CD4-positive, alpha-beta T cell treated with Interleukin-15 for 4 hours (primary cell): ENCODE measurements at regions not wholly inside any gene's neighbourhood (a gene's known extent, or its start where the extent isn't known, plus 50 kb on each side); places are given as distances from the start of the nearest gene placed in this dataset.
"Not testable (repeated sequence)": the region's sequence is repeated elsewhere in the genome, so short reads cannot be mapped to it uniquely, and the experiment has no call there.

Experiments
- DNase-seq: peaks from one replicate; pipeline ENCODE4 v3.0.0-alpha.2; 2020; ENCODE audit warnings: low spot score

GRCh38 chr3:110680450-110680849 is 391.2 kb upstream of the NECTIN3 start:
- no peak for DNase-seq

DNA sequence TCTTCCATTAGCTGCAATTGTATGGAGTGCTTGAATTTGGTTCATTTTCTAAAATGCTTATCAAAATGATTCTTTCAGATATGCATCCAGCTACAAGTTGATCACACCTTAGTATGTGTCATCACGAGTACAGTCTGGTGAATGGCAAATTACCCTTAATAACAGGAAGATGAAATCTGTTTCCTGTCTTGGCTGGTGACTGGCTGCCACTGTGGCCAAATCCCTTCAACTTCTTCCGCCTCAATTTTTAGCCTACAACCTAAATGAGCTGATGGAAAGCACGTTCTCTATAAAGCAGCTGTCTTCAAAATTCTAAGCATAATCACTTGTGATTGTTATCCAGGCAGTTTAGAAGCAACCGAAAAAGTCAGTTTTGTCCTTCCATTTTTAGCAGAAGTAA is 387.1 kb upstream of the NECTIN3 start:
- DNase-seq = no peak

DNA sequence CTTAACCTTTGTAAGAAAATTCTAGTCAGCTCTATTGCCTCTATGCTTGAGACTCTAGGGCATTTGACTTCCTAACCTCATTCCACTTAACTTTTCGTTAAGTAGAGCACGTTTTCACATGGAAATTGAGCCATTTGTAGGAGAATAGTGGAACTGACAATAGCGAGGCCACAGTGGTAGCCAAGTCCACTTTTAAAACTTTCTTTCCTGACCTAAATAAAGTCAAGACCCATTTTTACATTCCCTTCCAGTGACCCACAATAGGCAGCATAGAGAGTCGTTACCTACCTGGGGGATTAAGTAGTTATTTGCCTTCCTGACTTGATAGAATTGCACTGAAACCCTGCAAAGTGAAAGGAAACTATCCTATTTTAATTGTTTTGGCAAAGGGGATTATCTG is 386.0 kb upstream of the NECTIN3 start:
- no peak for DNase-seq

- no peak for DNase-seq
These were observed 384.9 kb upstream of the NECTIN3 start for GRCh38 chr3:110686701-110687100.

GRCh38 chr3:110687138-110687537 is 384.5 kb upstream of the NECTIN3 start:
- no peak for DNase-seq

DNA sequence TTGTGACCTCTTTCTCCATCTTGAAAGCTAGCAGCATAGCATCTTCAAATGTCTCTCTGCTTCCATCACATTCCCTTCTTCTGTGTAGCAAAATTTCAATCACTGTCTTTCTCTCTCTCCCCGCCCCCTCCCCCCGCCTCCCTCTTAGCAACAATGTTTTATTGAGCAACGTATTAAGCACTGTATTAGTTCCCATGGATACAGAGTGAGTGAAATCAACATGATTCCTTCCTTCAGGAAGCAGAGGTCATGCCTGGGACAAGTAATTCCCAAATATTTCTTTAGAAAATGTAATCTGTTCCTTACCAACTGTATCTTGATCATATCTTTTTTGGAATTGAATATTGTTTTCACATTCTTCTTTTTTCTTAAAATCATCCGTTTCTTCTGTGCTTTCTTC is 373.7 kb upstream of the NECTIN3 start:
- DNase-seq = no peak

DNA sequence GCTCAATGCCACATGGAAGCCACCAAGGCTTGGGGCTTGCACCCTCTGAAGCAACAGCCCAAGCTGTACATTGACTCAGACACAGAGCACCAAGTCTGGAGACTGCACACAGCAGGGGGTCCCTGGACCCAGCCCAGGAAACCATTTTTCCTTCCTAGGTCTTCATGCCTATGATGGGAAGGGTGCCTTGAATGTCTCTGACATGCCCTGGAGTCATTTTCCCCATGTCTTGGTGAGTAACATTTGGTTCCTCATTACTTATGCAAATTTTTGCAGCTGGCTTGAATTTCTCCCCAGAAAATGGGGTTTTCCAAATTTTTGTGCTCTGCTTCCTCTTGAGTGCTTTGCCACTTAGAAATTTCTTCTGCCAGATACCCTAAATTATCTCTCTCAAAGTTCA is 367.3 kb upstream of the NECTIN3 start:
- not testable (repeated sequence) for DNase-seq

GRCh38 chr3:110708156-110708555 is 363.5 kb upstream of the NECTIN3 start:
- no peak for DNase-seq

DNA sequence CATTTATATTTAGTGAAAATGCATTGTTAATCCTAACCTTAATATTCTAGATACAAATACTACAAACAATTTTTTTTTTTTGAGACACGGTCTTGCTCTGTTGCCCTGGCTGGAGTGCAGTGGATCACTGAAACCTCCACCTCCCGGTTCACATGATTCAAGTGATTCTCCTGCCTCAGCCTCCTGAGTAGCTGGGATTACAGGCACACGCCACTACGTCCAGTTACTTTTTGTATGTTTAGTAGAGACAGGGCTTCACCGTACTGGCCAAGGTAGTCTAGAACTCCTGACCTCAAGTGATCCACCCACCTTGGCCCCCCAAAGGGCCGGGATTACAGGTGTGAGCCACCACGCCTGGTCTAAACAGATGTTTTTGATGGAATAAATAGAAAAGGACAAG is 361.5 kb upstream of the NECTIN3 start:
- DNase-seq = no peak

- no peak for DNase-seq
These were observed 361.0 kb upstream of the NECTIN3 start for GRCh38 chr3:110710603-110711002.

GRCh38 chr3:110711130-110711832 is 360.3 kb upstream of the NECTIN3 start:
- DNase-seq = no peak

DNA sequence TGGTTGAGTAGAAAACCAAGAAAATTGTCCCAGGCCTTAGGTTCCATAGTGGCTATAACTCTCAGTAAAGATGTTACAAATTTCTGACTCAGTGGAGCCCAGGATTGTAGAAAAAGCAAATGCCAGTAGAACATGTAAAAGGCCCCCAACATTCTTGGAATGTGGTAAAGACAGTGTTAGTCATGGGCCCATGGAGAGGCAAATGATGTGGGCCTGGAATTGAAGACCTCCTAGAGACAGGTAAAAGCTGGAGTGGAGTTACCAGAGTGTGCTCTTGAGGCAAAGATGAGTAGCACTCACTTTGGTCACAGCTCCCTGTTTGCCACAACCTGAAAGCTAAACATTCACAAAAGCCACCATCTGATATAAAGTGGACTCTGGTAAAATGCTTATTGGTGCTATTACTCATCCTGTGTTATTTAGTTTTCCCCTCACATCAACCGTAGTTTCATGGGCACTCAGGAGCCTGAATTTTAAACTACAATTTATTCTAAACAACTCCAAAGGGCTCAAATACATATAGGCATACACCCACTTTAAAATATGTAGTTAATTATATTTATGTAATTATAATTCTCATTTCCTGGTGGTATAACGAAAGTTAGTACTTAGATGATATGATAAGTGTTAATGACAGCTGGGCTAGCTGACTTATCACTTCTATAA is 359.6 kb upstream of the NECTIN3 start:
- DNase-seq = no peak

- no peak for DNase-seq
These were observed 344.6 kb upstream of the NECTIN3 start for GRCh38 chr3:110727056-110727455.

GRCh38 chr3:110731148-110731547 is 340.5 kb upstream of the NECTIN3 start:
- DNase-seq = no peak

- DNase-seq = no peak
These were observed 339.2 kb upstream of the NECTIN3 start for GRCh38 chr3:110732420-110732819.

DNA sequence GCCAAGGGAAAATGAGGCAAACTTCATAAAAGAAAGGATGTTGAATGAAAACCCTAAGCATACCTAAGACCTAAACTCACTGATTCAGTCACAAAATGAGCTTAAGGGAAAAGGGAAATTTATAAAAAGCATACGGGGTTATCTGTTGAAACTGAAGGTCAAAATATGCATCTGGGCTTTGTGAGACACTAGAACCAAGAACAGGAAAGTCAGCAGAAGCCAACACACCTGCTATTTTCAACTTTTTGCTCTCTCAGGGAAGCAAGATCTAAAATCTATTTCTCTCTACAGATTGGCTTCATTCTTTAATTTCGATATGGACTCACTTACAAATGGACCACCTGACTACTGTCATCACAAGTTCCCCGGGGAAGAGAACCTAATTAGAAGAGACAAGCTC is 338.6 kb upstream of the NECTIN3 start:
- DNase-seq = no peak

DNA sequence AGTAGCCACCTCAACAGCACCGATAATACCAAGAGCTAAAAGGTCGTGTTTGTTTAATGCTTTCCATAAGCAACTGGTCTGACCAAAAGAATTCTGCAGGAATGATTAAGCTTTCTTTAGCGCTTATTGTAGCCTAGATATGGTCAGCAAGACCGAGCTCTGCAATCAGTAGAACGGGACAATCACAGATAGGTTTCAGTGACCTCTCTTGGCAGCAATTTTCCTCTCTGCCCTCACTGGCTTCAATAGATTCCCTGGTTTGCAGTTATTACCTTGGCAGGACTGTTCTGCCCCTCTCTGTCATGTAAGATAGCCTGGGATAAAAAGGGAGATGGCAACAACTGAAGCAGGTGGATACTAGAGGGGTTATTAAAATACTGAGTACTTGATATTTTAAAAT is 337.1 kb upstream of the NECTIN3 start:
- no peak for DNase-seq

GRCh38 chr3:110736332-110736731 is 335.3 kb upstream of the NECTIN3 start:
- no peak for DNase-seq

DNA sequence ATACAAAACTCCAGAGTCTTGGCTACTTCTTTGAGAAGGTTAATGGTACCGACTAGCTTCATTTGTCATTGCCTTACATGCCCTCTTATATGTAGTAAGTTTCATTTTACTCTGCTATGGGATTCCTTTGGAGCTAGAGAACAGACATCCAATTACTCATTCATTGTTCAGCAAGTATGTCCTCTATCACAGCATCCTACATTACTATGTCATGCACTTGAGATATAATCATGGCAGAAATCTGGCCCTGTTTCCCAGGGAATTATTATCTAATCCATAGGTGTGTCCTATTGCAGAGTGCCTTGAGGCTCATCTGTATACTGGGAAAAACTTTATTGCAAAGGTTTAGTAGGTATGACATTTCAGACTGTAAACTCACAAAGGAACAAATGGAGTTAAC is 333.1 kb upstream of the NECTIN3 start:
- DNase-seq = no peak

GRCh38 chr3:110741891-110742290 is 329.7 kb upstream of the NECTIN3 start:
- DNase-seq = no peak

DNA sequence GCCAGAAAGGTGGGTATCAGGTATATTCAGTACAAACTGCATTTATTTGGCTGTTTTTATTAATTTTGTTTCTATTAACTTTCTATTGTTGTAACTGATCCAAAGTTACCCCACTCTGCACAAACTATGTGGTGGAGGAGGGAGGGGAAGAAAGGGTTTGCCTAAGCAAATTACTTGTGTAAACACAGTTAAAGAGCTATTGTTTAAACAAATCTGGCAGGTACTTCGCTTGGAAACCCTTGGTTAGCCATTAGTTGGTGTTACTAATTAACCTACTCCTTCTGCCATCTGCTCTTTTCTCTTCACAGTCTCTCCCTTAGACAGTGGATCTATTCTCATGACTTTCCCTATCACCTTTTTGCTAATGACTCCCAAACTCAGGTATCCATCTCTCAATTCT is 328.4 kb upstream of the NECTIN3 start:
- no peak for DNase-seq

- DNase-seq = no peak
These were observed 327.6 kb upstream of the NECTIN3 start for GRCh38 chr3:110743984-110744383.

- DNase-seq = no peak
These were observed 326.9 kb upstream of the NECTIN3 start for GRCh38 chr3:110744723-110745122.

DNA sequence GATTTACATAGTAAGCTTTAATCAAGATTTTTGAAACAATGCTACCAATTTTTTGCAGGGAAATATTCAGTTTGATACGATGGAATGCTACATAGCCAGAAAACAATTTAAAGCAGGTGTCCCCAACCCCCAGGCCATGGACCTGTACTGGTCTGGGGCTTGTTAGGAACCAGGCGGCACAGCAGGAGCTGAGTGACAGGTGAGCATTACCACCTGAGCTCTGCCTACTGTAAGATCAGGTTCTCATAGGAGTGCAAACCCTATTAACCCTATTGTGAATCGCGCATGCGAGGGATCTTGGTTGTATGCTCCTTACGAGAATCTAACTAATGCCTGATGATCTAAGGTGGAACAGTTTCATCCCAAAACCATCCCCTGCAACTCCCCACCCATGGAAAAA is 322.6 kb upstream of the NECTIN3 start:
- DNase-seq = no peak
